GM23338 (cell line): ENCODE measurements at regions not wholly inside any gene's neighbourhood (a gene's known extent, or its start where the extent isn't known, plus 50 kb on each side); places are given as distances from the start of the nearest gene placed in this dataset.

ENCODE experiments used
- ATAC-seq: fragments of 200-7000 bp; cut with Tn5 transposase; 3 replicates; pipeline ENCODE4 v1.9.1; 2020
- DNase-seq: peaks from one replicate; pipeline ENCODE4 v3.0.0-alpha.2; 2015; ENCODE audit warnings: low spot score
- H2AFZ ChIP-seq: fragments of 200-600 bp; sonication (generic); 2 replicates; pipeline ENCODE4 v1.8.0; 2016; ENCODE audit warnings: antibody characterized with exemption, mild to moderate bottlenecking, moderate library complexity
- H3F3A ChIP-seq: fragments of 200-600 bp; sonication (generic); replicated peaks from 2 replicates; pipeline ENCODE4 v1.8.0; 2017; ENCODE audit warnings: antibody characterized with exemption, mixed run types, low read depth
- H3K27ac ChIP-seq: fragments of 200-600 bp; sonication (generic); 2 replicates; pipeline ENCODE4 v1.6.1; 2016; ENCODE audit warnings: low read depth
- H3K27me3 ChIP-seq: fragments of 200-600 bp; sonication (generic); 2 replicates; pipeline ENCODE4 v1.8.0; 2016; ENCODE audit warnings: mild to moderate bottlenecking, mixed run types, moderate library complexity; ENCODE audit not compliant: insufficient read depth
- H3K36me3 ChIP-seq: fragments of 200-600 bp; sonication (generic); 2 replicates; pipeline ENCODE4 v1.8.0; 2016; ENCODE audit warnings: mild to moderate bottlenecking; ENCODE audit not compliant: insufficient read depth
- H3K4me1 ChIP-seq: fragments of 200-600 bp; sonication (generic); 2 replicates; pipeline ENCODE4 v1.8.0; 2016; ENCODE audit warnings: mild to moderate bottlenecking, moderate library complexity; ENCODE audit not compliant: insufficient read depth
- H3K4me2 ChIP-seq: fragments of 200-600 bp; sonication (generic); 2 replicates; pipeline ENCODE4 v1.7.1; 2017; ENCODE audit warnings: mixed run types
- H3K4me3 ChIP-seq: fragments of 200-600 bp; sonication (generic); 2 replicates; pipeline ENCODE4 v1.6.1; 2016; ENCODE audit warnings: mixed run types
- H3K79me2 ChIP-seq: fragments of 200-600 bp; sonication (generic); replicated peaks from 2 replicates; pipeline ENCODE4 v1.8.0; 2017; ENCODE audit warnings: mild to moderate bottlenecking; ENCODE audit not compliant: insufficient read depth
- H3K9me2 ChIP-seq: fragments of 200-600 bp; sonication (generic); 2 replicates; pipeline ENCODE4 v1.8.0; 2017; ENCODE audit not compliant: insufficient read depth
- H4K20me1 ChIP-seq: fragments of 200-600 bp; sonication (generic); replicated peaks from 2 replicates; pipeline ENCODE4 v1.8.0; 2017; ENCODE audit warnings: mild to moderate bottlenecking; ENCODE audit not compliant: insufficient read depth
- H3K27ac Mint-ChIP-seq: 2 replicates; pipeline ENCODE4 v1.8.0; 2020; ENCODE audit warnings: inconsistent platforms, mild to moderate bottlenecking, moderate library complexity, mixed read lengths
- H3K27me3 Mint-ChIP-seq: 3 replicates; pipeline ENCODE4 v1.8.0; 2022; ENCODE audit warnings: low read depth, mild to moderate bottlenecking, moderate library complexity, mixed read lengths, inconsistent platforms; ENCODE audit not compliant: insufficient read depth, poor library complexity
- H3K36me3 Mint-ChIP-seq: 3 replicates; pipeline ENCODE4 v1.8.0; 2021; ENCODE audit warnings: low read depth, mild to moderate bottlenecking, inconsistent platforms, moderate library complexity, mixed read lengths
- H3K4me1 Mint-ChIP-seq: 3 replicates; pipeline ENCODE4 v1.8.0; 2020; ENCODE audit warnings: mild to moderate bottlenecking, inconsistent platforms, mixed read lengths
- H3K4me3 Mint-ChIP-seq: 3 replicates; pipeline ENCODE4 v1.8.0; 2021; ENCODE audit warnings: moderate library complexity, mild to moderate bottlenecking, inconsistent platforms, mixed read lengths
- H3K9me3 Mint-ChIP-seq: 3 replicates; pipeline ENCODE4 v1.8.0; 2020; ENCODE audit warnings: moderate library complexity, mild to moderate bottlenecking, inconsistent platforms, mixed read lengths
- CREB1 ChIP-seq: fragments of 250-450 bp; sonication (Bioruptor Pico); IDR thresholded peaks from 2 replicates; pipeline ENCODE4 v1.5.0; 2020; ENCODE audit warnings: low read depth, mild to moderate bottlenecking, moderate library complexity
- CTCF ChIP-seq, 2 experiments: fragments of 200-600 bp in 1 of 2; sonication (generic) in 1 of 2; conservative IDR thresholded peaks; 2 replicates each; pipeline versions ENCODE4 v1.5.1 to v1.6.1; 2016 to 2017; ENCODE audit warnings: antibody characterized with exemption in 2 of 2, low read depth in 2 of 2, mild to moderate bottlenecking in 2 of 2, moderate library complexity in 1 of 2
- ETS1 ChIP-seq: IDR thresholded peaks from 2 replicates; pipeline ENCODE4 v1.6.1; 2016; ENCODE audit warnings: antibody characterized with exemption
- EZH2 ChIP-seq: fragments of 200-600 bp; sonication (generic); IDR thresholded peaks from one replicate; pipeline ENCODE4 v1.8.0; 2017; ENCODE audit warnings: antibody characterized with exemption, mild to moderate bottlenecking, low read depth; ENCODE audit not compliant: unreplicated experiment
- EZH2phosphoT487 ChIP-seq: fragments of 200-600 bp; sonication (generic); IDR thresholded peaks from one replicate; pipeline ENCODE4 v1.8.1; 2018; ENCODE audit warnings: antibody characterized with exemption; ENCODE audit not compliant: unreplicated experiment
- JUNB ChIP-seq: IDR thresholded peaks from one replicate; pipeline ENCODE4 v1.6.1; 2016; ENCODE audit warnings: antibody characterized with exemption; ENCODE audit not compliant: unreplicated experiment
- NANOG ChIP-seq: IDR thresholded peaks from 2 replicates; pipeline ENCODE4 v1.6.1; 2016; ENCODE audit warnings: antibody characterized with exemption, borderline replicate concordance
- POLR2AphosphoS5 ChIP-seq: IDR thresholded peaks from 2 replicates; pipeline ENCODE4 v1.6.1; 2016; ENCODE audit warnings: antibody characterized with exemption, low read depth
- REST ChIP-seq: IDR thresholded peaks from one replicate; pipeline ENCODE4 v1.6.1; 2018; ENCODE audit warnings: antibody characterized with exemption; ENCODE audit not compliant: unreplicated experiment
- STAT1 ChIP-seq: IDR thresholded peaks from one replicate; pipeline ENCODE4 v1.6.1; 2016; ENCODE audit warnings: antibody characterized with exemption; ENCODE audit not compliant: unreplicated experiment
- ZNF114 ChIP-seq: fragments of 250-450 bp; sonication (Bioruptor Pico); IDR thresholded peaks from 2 replicates; pipeline ENCODE4 v1.5.0; 2020; ENCODE audit warnings: mild to moderate bottlenecking, moderate library complexity
- ZNF331 ChIP-seq: fragments of 250-450 bp; sonication (Bioruptor Pico); IDR thresholded peaks from 2 replicates; pipeline ENCODE4 v1.5.0; 2020; ENCODE audit warnings: low read depth, mild to moderate bottlenecking, moderate library complexity
- ZNF462 ChIP-seq: fragments of 250-450 bp; sonication (Bioruptor Pico); IDR thresholded peaks from 2 replicates; pipeline ENCODE4 v1.5.0; 2020; ENCODE audit warnings: mild to moderate bottlenecking, moderate library complexity

GRCh38 chr11:122362381-122362780 is 246.4 kb upstream of the BLID start:
- no peaks in the 10 kb centered on the region for H3K79me2 ChIP-seq
- H2AFZ ChIP-seq, result no peak overlapping the region
- H3K4me1 Mint-ChIP-seq, result peaks cover 24% of the 10 kb centered on the region
- no peaks in the 10 kb centered on the region for H4K20me1 ChIP-seq
- H3K4me1 ChIP-seq, result peaks cover 4% of the 10 kb centered on the region; the same call in 1 of the 2 replicates
- no peaks in the 10 kb centered on the region for H3K27me3 ChIP-seq
- peaks cover 7% of the 10 kb centered on the region; the same call in 2 of the 3 replicates for H3K36me3 Mint-ChIP-seq
- H3K9me2 ChIP-seq, result no peaks in the 10 kb centered on the region
- no peak overlapping the region for H3K4me3 ChIP-seq
- no peak for TF ChIP-seq POLR2AphosphoS5
- no peak for TF ChIP-seq ZNF331 (CRISPR knock-in tag)
- TF ChIP-seq NANOG, result no peak
- TF ChIP-seq CTCF (conservative IDR thresholded peaks at IDR 0.05; ENCODE audit: low read depth in 2 of 2), result no peak
- no peak for TF ChIP-seq EZH2phosphoT487
- no peak for TF ChIP-seq JUNB
- no peak for TF ChIP-seq ZNF114 (CRISPR knock-in tag)
- no peak for TF ChIP-seq CREB1 (CRISPR knock-in tag)
- no peak for TF ChIP-seq EZH2
- TF ChIP-seq ETS1, result no peak
- no peak for TF ChIP-seq STAT1
- TF ChIP-seq REST, result no peak
- TF ChIP-seq ZNF462 (CRISPR knock-in tag), result no peak
- no peaks in the 10 kb centered on the region for H3K27me3 Mint-ChIP-seq
- DNase-seq, result no peak
- no peaks in the 10 kb centered on the region for H3F3A ChIP-seq
- H3K27ac ChIP-seq, result no peak overlapping the region
- H3K9me3 Mint-ChIP-seq, result peaks cover 8% of the 10 kb centered on the region; the same call in 2 of the 3 replicates
- no peak for ATAC-seq
- H3K36me3 ChIP-seq, result no peaks in the 10 kb centered on the region
- no peak overlapping the region for H3K27ac Mint-ChIP-seq
- H3K4me3 Mint-ChIP-seq, result no peak overlapping the region
- H3K4me2 ChIP-seq, result no peak overlapping the region
